GM23338 (cell line): ENCODE measurements at regions not wholly inside any gene's neighbourhood (a gene's known extent, or its start where the extent isn't known, plus 50 kb on each side); places are given as distances from the start of the nearest gene placed in this dataset.

Experiments used
- ATAC-seq: fragments of 200-7000 bp; cut with Tn5 transposase; 3 replicates; pipeline ENCODE4 v1.9.1; 2020
- DNase-seq: peaks from one replicate; pipeline ENCODE4 v3.0.0-alpha.2; 2015; ENCODE audit warnings: low spot score
- H2AFZ ChIP-seq: fragments of 200-600 bp; sonication (generic); 2 replicates; pipeline ENCODE4 v1.8.0; 2016; ENCODE audit warnings: antibody characterized with exemption, mild to moderate bottlenecking, moderate library complexity
- H3F3A ChIP-seq: fragments of 200-600 bp; sonication (generic); replicated peaks from 2 replicates; pipeline ENCODE4 v1.8.0; 2017; ENCODE audit warnings: antibody characterized with exemption, mixed run types, low read depth
- H3K27ac ChIP-seq: fragments of 200-600 bp; sonication (generic); 2 replicates; pipeline ENCODE4 v1.6.1; 2016; ENCODE audit warnings: low read depth
- H3K27me3 ChIP-seq: fragments of 200-600 bp; sonication (generic); 2 replicates; pipeline ENCODE4 v1.8.0; 2016; ENCODE audit warnings: mild to moderate bottlenecking, mixed run types, moderate library complexity; ENCODE audit not compliant: insufficient read depth
- H3K36me3 ChIP-seq: fragments of 200-600 bp; sonication (generic); 2 replicates; pipeline ENCODE4 v1.8.0; 2016; ENCODE audit warnings: mild to moderate bottlenecking; ENCODE audit not compliant: insufficient read depth
- H3K4me1 ChIP-seq: fragments of 200-600 bp; sonication (generic); 2 replicates; pipeline ENCODE4 v1.8.0; 2016; ENCODE audit warnings: mild to moderate bottlenecking, moderate library complexity; ENCODE audit not compliant: insufficient read depth
- H3K4me2 ChIP-seq: fragments of 200-600 bp; sonication (generic); 2 replicates; pipeline ENCODE4 v1.7.1; 2017; ENCODE audit warnings: mixed run types
- H3K4me3 ChIP-seq: fragments of 200-600 bp; sonication (generic); 2 replicates; pipeline ENCODE4 v1.6.1; 2016; ENCODE audit warnings: mixed run types
- H3K79me2 ChIP-seq: fragments of 200-600 bp; sonication (generic); replicated peaks from 2 replicates; pipeline ENCODE4 v1.8.0; 2017; ENCODE audit warnings: mild to moderate bottlenecking; ENCODE audit not compliant: insufficient read depth
- H3K9me2 ChIP-seq: fragments of 200-600 bp; sonication (generic); 2 replicates; pipeline ENCODE4 v1.8.0; 2017; ENCODE audit not compliant: insufficient read depth
- H4K20me1 ChIP-seq: fragments of 200-600 bp; sonication (generic); replicated peaks from 2 replicates; pipeline ENCODE4 v1.8.0; 2017; ENCODE audit warnings: mild to moderate bottlenecking; ENCODE audit not compliant: insufficient read depth
- H3K27ac Mint-ChIP-seq: 2 replicates; pipeline ENCODE4 v1.8.0; 2020; ENCODE audit warnings: inconsistent platforms, mild to moderate bottlenecking, moderate library complexity, mixed read lengths
- H3K27me3 Mint-ChIP-seq: 3 replicates; pipeline ENCODE4 v1.8.0; 2022; ENCODE audit warnings: low read depth, mild to moderate bottlenecking, moderate library complexity, mixed read lengths, inconsistent platforms; ENCODE audit not compliant: insufficient read depth, poor library complexity
- H3K36me3 Mint-ChIP-seq: 3 replicates; pipeline ENCODE4 v1.8.0; 2021; ENCODE audit warnings: low read depth, mild to moderate bottlenecking, inconsistent platforms, moderate library complexity, mixed read lengths
- H3K4me1 Mint-ChIP-seq: 3 replicates; pipeline ENCODE4 v1.8.0; 2020; ENCODE audit warnings: mild to moderate bottlenecking, inconsistent platforms, mixed read lengths
- H3K4me3 Mint-ChIP-seq: 3 replicates; pipeline ENCODE4 v1.8.0; 2021; ENCODE audit warnings: moderate library complexity, mild to moderate bottlenecking, inconsistent platforms, mixed read lengths
- H3K9me3 Mint-ChIP-seq: 3 replicates; pipeline ENCODE4 v1.8.0; 2020; ENCODE audit warnings: moderate library complexity, mild to moderate bottlenecking, inconsistent platforms, mixed read lengths
- CTCF ChIP-seq, 2 experiments: fragments of 200-600 bp in 1 of 2; sonication (generic) in 1 of 2; conservative IDR thresholded peaks; 2 replicates each; pipeline versions ENCODE4 v1.5.1 to v1.6.1; 2016 to 2017; ENCODE audit warnings: antibody characterized with exemption in 2 of 2, low read depth in 2 of 2, mild to moderate bottlenecking in 2 of 2, moderate library complexity in 1 of 2
- EZH2 ChIP-seq: fragments of 200-600 bp; sonication (generic); IDR thresholded peaks from one replicate; pipeline ENCODE4 v1.8.0; 2017; ENCODE audit warnings: antibody characterized with exemption, mild to moderate bottlenecking, low read depth; ENCODE audit not compliant: unreplicated experiment
- EZH2phosphoT487 ChIP-seq: fragments of 200-600 bp; sonication (generic); IDR thresholded peaks from one replicate; pipeline ENCODE4 v1.8.1; 2018; ENCODE audit warnings: antibody characterized with exemption; ENCODE audit not compliant: unreplicated experiment
- JUNB ChIP-seq: IDR thresholded peaks from one replicate; pipeline ENCODE4 v1.6.1; 2016; ENCODE audit warnings: antibody characterized with exemption; ENCODE audit not compliant: unreplicated experiment
- STAT1 ChIP-seq: IDR thresholded peaks from one replicate; pipeline ENCODE4 v1.6.1; 2016; ENCODE audit warnings: antibody characterized with exemption; ENCODE audit not compliant: unreplicated experiment
- ZNF114 ChIP-seq: fragments of 250-450 bp; sonication (Bioruptor Pico); IDR thresholded peaks from 2 replicates; pipeline ENCODE4 v1.5.0; 2020; ENCODE audit warnings: mild to moderate bottlenecking, moderate library complexity
- ZNF331 ChIP-seq: fragments of 250-450 bp; sonication (Bioruptor Pico); IDR thresholded peaks from 2 replicates; pipeline ENCODE4 v1.5.0; 2020; ENCODE audit warnings: low read depth, mild to moderate bottlenecking, moderate library complexity
- TF ChIP-seq, protein P1 (sequence below): IDR thresholded peaks from 2 replicates; pipeline ENCODE4 v1.6.1; 2016; ENCODE audit warnings: antibody characterized with exemption
- TF ChIP-seq, protein P2 (sequence below): IDR thresholded peaks from one replicate; pipeline ENCODE4 v1.6.1; 2018; ENCODE audit warnings: antibody characterized with exemption; ENCODE audit not compliant: unreplicated experiment

DNA sequence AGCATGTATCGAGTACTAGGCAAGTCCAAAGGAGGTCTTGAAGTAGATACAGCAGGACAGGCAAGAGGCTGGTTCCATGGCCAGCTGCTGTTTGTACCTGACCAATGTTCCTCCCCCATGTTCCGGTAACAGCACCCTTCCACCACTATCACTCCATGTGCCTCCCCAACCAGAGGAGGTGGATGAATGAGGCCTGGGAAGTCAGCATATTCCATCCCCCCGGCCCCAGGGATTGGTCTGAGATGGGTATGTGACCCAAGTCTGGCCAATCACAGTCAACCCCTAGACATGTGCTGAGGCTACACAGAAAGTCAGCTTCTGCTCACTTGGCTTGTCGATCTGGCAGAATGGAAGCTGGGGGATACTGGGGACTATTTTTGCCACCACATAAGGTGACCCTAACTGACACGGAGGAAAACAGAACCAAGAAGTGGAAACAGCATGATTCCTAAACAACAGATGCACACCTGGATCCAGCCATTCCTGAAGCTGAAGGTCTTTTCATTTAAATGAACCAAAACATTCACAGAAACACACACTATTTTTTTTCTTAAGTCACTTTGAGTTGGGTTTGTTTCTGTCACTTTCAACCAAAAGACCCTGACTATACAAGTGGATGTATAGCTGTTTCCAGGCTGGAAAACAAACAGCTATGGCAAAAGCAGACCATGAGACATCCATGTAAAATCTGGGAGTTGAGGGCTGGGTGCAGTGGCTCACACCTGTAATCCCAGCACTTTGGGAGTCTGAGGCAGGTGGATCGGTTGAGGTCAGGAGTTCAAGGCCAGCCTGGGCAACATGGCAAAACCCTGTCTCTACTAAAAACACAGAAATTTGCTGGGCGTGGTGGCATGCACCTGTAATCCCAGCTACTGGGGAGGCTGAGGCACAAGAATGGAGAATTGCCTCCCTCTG, 70.4 kb upstream of the PTPN1 start (continued):
- TF ChIP-seq, protein P1, sequence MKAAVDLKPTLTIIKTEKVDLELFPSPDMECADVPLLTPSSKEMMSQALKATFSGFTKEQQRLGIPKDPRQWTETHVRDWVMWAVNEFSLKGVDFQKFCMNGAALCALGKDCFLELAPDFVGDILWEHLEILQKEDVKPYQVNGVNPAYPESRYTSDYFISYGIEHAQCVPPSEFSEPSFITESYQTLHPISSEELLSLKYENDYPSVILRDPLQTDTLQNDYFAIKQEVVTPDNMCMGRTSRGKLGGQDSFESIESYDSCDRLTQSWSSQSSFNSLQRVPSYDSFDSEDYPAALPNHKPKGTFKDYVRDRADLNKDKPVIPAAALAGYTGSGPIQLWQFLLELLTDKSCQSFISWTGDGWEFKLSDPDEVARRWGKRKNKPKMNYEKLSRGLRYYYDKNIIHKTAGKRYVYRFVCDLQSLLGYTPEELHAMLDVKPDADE: no peak
- TF ChIP-seq ZNF114 (CRISPR knock-in tag) (no peak), STAT1 (no peak), CTCF (conservative IDR thresholded peaks at IDR 0.05; ENCODE audit: low read depth in 2 of 2) (no peak), JUNB (no peak), ZNF331 (CRISPR knock-in tag) (no peak)
- TF ChIP-seq, protein P2, sequence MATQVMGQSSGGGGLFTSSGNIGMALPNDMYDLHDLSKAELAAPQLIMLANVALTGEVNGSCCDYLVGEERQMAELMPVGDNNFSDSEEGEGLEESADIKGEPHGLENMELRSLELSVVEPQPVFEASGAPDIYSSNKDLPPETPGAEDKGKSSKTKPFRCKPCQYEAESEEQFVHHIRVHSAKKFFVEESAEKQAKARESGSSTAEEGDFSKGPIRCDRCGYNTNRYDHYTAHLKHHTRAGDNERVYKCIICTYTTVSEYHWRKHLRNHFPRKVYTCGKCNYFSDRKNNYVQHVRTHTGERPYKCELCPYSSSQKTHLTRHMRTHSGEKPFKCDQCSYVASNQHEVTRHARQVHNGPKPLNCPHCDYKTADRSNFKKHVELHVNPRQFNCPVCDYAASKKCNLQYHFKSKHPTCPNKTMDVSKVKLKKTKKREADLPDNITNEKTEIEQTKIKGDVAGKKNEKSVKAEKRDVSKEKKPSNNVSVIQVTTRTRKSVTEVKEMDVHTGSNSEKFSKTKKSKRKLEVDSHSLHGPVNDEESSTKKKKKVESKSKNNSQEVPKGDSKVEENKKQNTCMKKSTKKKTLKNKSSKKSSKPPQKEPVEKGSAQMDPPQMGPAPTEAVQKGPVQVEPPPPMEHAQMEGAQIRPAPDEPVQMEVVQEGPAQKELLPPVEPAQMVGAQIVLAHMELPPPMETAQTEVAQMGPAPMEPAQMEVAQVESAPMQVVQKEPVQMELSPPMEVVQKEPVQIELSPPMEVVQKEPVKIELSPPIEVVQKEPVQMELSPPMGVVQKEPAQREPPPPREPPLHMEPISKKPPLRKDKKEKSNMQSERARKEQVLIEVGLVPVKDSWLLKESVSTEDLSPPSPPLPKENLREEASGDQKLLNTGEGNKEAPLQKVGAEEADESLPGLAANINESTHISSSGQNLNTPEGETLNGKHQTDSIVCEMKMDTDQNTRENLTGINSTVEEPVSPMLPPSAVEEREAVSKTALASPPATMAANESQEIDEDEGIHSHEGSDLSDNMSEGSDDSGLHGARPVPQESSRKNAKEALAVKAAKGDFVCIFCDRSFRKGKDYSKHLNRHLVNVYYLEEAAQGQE: no peak

- no peaks in the 10 kb centered on the region for H3K27me3 ChIP-seq
- TF ChIP-seq STAT1: no peak
- no peak for TF ChIP-seq ZNF114 (CRISPR knock-in tag)
- no peak for TF ChIP-seq EZH2
- no peak for TF ChIP-seq EZH2phosphoT487
- Mint-ChIP-seq H3K27ac (no peak overlapping the region), H3K4me3 (no peak overlapping the region), H3K36me3 (no peaks in the 10 kb centered on the region), H3K4me1 (no peaks in the 10 kb centered on the region; the same call in 2 of the 3 replicates), H3K27me3 (peaks cover 2% of the 10 kb centered on the region), H3K9me3 (no peaks in the 10 kb centered on the region; the same call in 2 of the 3 replicates)
- no peaks in the 10 kb centered on the region for H3K4me1 ChIP-seq
- no peaks in the 10 kb centered on the region for H3K36me3 ChIP-seq
- H3F3A ChIP-seq: no peaks in the 10 kb centered on the region
- H3K27ac ChIP-seq: no peak overlapping the region
- H3K9me2 ChIP-seq: no peaks in the 10 kb centered on the region
- no peak overlapping the region for H2AFZ ChIP-seq
- H3K79me2 ChIP-seq: no peaks in the 10 kb centered on the region
- DNase-seq (no peak), ATAC-seq (no peak)
- H3K4me3 ChIP-seq: no peak overlapping the region
- H4K20me1 ChIP-seq: no peaks in the 10 kb centered on the region
- no peak overlapping the region for H3K4me2 ChIP-seq
These were observed 67.7 kb upstream of the PTPN1 start for GRCh38 chr20:50442512-50442911.
